HepG2 (cell line): ENCODE measurements at regions not wholly inside any gene's neighbourhood (a gene's known extent, or its start where the extent isn't known, plus 50 kb on each side); places are given as distances from the start of the nearest gene placed in this dataset.

ENCODE experiments used
- ATAC-seq: fragments of 200-7000 bp; cut with Tn5 transposase; 3 replicates; pipeline ENCODE4 v1.9.1; 2020; ENCODE audit warnings: mild to moderate bottlenecking, moderate library complexity
- BruUV-seq: library from RNA; stranded (reverse); fragments of 400-500 nt; replicated peaks from 2 replicates; lab custom pipeline; 2021; lab: Mats Ljungman, UMichigan
- CTCF ChIA-PET: fragments of 300-600 bp; formaldehyde crosslinking; extraction: SDS; loops from one replicate; lab custom pipeline; 2021; ENCODE audit warnings: low total read pairs, inconsistent platforms, low intra/inter-chr PET ratio; lab: Yijun Ruan, JAX
- POLR2A ChIA-PET: fragments of 350-600 bp; sonication (Branson Sonifier 250); formaldehyde crosslinking; loops from one replicate; lab custom pipeline; 2020; ENCODE audit warnings: antibody characterized with exemption, inconsistent platforms; lab: Yijun Ruan, JAX
- DNase-seq: peaks from one replicate; pipeline ENCODE4 v3.0.0-alpha.2; 2015; ENCODE audit warnings: low spot score
- FAIRE-seq: peaks from 3 replicates; lab custom pipeline; 2011; peaks lifted over from hg19 to GRCh38; lab: Jason Lieb, UNC
- H2AFZ ChIP-seq: one replicate; pipeline ENCODE4 v1.6.1; 2011; ENCODE audit warnings: low read length, inconsistent platforms
- H3K27ac ChIP-seq: fragments of 300-600 bp; 3 replicates; pipeline ENCODE4 v1.8.0; 2011; ENCODE audit warnings: mixed run types, mild to moderate bottlenecking, mixed read lengths, low read length, inconsistent platforms; ENCODE audit not compliant: insufficient read depth; ENCODE audit errors: extremely low read length
- H3K27me3 ChIP-seq, 2 experiments: fragments of 200-600 bp in 1 of 2; 2 replicates in 1 of 2; 3 replicates in 1 of 2; pipeline versions ENCODE4 v1.6.0 to v1.8.0; 2011; ENCODE audit warnings: low read length in 2 of 2, mild to moderate bottlenecking in 2 of 2, moderate library complexity in 2 of 2, inconsistent platforms in 1 of 2; ENCODE audit not compliant: insufficient read depth in 2 of 2, control insufficient read depth in 1 of 2
- H3K36me3 ChIP-seq, 2 experiments: fragments of 200-600 bp in 1 of 2; replicated peaks in 1 of 2; 2 replicates in 1 of 2; 3 replicates in 1 of 2; pipeline versions ENCODE4 v1.5.1 to v1.8.0; 2011; ENCODE audit warnings: low read length in 2 of 2, inconsistent platforms in 1 of 2; ENCODE audit not compliant: insufficient read depth in 2 of 2, control insufficient read depth in 1 of 2
- H3K4me1 ChIP-seq: 2 replicates; pipeline ENCODE4 v1.5.1; 2012; ENCODE audit warnings: low read length, inconsistent platforms; ENCODE audit not compliant: insufficient read depth
- H3K4me2 ChIP-seq: 2 replicates; pipeline ENCODE4 v1.6.0; 2011; ENCODE audit warnings: low read depth, low read length, inconsistent platforms
- H3K4me3 ChIP-seq, 3 experiments: fragments of 200-600 bp in 1 of 3; sonication (generic), shearing (Covaris generic) in 1 of 3; replicated peaks in 1 of 3; 2 replicates each; pipeline ENCODE4 v1.5.1; 2011 to 2016; ENCODE audit warnings: low read length in 3 of 3, inconsistent platforms in 2 of 3, low read depth in 2 of 3, mild to moderate bottlenecking in 2 of 3, control low read depth in 1 of 3, mixed read lengths in 1 of 3; ENCODE audit not compliant: insufficient read depth in 1 of 3
- H3K79me2 ChIP-seq: one replicate; pipeline ENCODE4 v1.6.1; 2011; ENCODE audit warnings: low read length, inconsistent platforms; ENCODE audit not compliant: insufficient read depth
- H3K9ac ChIP-seq: 2 replicates; pipeline ENCODE4 v1.6.0; 2011; ENCODE audit warnings: mild to moderate bottlenecking, low read depth, low read length, inconsistent platforms; ENCODE audit not compliant: insufficient read depth
- H3K9me3 ChIP-seq: 2 replicates; pipeline ENCODE4 v1.5.1; 2012; ENCODE audit warnings: mild to moderate bottlenecking, low read length
- H4K20me1 ChIP-seq: 2 replicates; pipeline ENCODE4 v1.6.0; 2011; ENCODE audit warnings: inconsistent platforms, mild to moderate bottlenecking, low read length, moderate library complexity; ENCODE audit not compliant: insufficient read depth
- CERS6 ChIP-seq: sonication (generic); formaldehyde crosslinking; IDR thresholded peaks from 2 replicates; pipeline ENCODE4 v1.5.0; 2020; ENCODE audit warnings: missing genetic modification reagents
- HNF1B ChIP-seq: sonication (generic); formaldehyde crosslinking; IDR thresholded peaks from 2 replicates; pipeline ENCODE4 v1.5.1; 2020; ENCODE audit warnings: mild to moderate bottlenecking, moderate library complexity, missing genetic modification reagents
- NFIB ChIP-seq: sonication (generic); formaldehyde crosslinking; IDR thresholded peaks from 2 replicates; pipeline ENCODE4 v1.9.0; 2021; ENCODE audit warnings: missing genetic modification reagents, mild to moderate bottlenecking, borderline replicate concordance
- NFYB ChIP-seq: sonication (generic); formaldehyde crosslinking; IDR thresholded peaks from 2 replicates; pipeline ENCODE4 v1.4.0; 2020; ENCODE audit warnings: missing genetic modification reagents
- SRSF4 ChIP-seq: fragments of 200-400 bp; formaldehyde crosslinking; IDR thresholded peaks from one replicate; pipeline ENCODE4 v1.6.1; 2018; ENCODE audit warnings: mild to moderate bottlenecking, low read depth, low read length, moderate library complexity; ENCODE audit not compliant: poor library complexity, severe bottlenecking
- ZNF205 ChIP-seq: IDR thresholded peaks from 2 replicates; pipeline ENCODE4 v1.6.1; 2018; ENCODE audit warnings: missing biosample characterization, missing genetic modification reagents
- WGBS: methylation state at CpG from one replicate; pipeline ENCODE4 v1.1.6; 2017; ENCODE audit warnings: low lambda C conversion rate; 5-methylcytosine and 5-hydroxymethylcytosine counted together
- in situ Hi-C: cut with HindIII; loops from 2 replicates; pipeline ENCODE4 v1.10.0; 2017; ENCODE audit warnings: low pct_unique_long_range_greater_than_20kb; ENCODE audit not compliant: extremely low pct_ligation_motif_present
- intact Hi-C: fragments of 100-400 bp; cut with micrococcal nuclease; formaldehyde crosslinking; loops from one replicate; pipeline ENCODE4 v1.10.0; 2022; ENCODE audit not compliant: unreplicated experiment

- ChIA-PET CTCF (no interaction called here), POLR2A (no interaction called here)
- no peak for DNase-seq
- in situ Hi-C loops (no loop called here), intact Hi-C loops (no loop called here)
- no peak overlapping the region for H3K4me2 ChIP-seq
- no peak for ATAC-seq
- no peak overlapping the region for H3K4me3 ChIP-seq
- no peaks in the 10 kb centered on the region for H4K20me1 ChIP-seq
- no TSS peak for BruUV-seq
- WGBS: 0% methylated on average over 2 of the region's 2 CpGs
- no peaks in the 10 kb centered on the region for H3K36me3 ChIP-seq
- no peak overlapping the region for H3K27ac ChIP-seq
- H3K4me1 ChIP-seq: no peaks in the 10 kb centered on the region
- H3K79me2 ChIP-seq: no peaks in the 10 kb centered on the region
- no peaks in the 10 kb centered on the region; a peak in 1 of 5 replicates for H3K27me3 ChIP-seq
- H3K9ac ChIP-seq: no peak overlapping the region
- no peak overlapping the region for H2AFZ ChIP-seq
- H3K9me3 ChIP-seq: no peaks in the 10 kb centered on the region
- FAIRE-seq: no peak
- TF ChIP-seq NFYB (CRISPR knock-in tag) (no peak), HNF1B (CRISPR knock-in tag) (no peak), ZNF205 (CRISPR knock-in tag) (no peak), NFIB (CRISPR knock-in tag) (no peak), SRSF4 (no peak)
- TF ChIP-seq, all 625 proteins: peak for 0
Measured at GRCh38 chr7:84264396-84264795, 69.8 kb upstream of the SEMA3A start.

DNA sequence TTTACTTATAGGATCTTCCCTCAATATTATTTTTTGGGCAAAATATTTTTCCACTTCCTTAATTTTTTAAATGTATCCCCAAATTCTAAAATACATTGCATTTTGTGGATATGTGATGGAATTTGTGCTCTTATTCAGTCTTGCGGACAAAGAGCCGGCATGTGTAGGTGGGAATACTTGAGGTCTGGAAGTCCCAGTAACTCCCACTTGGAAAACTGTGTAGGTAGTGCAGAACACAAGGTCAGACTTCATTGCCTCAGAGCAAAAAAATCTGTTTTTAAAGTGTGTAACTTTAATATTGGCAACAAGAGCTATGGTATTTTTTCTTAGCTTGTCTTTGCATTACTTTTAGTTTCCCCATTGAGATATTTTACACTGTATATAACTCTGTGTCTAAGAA lies 68.5 kb upstream of the SEMA3A start:
- Histone ChIP-seq H3K4me1 (no peaks in the 10 kb centered on the region), H3K4me2 (no peak overlapping the region), H3K4me3 (no peak overlapping the region), H3K27ac (no peak overlapping the region), H3K79me2 (no peaks in the 10 kb centered on the region), H2AFZ (no peak overlapping the region), H3K36me3 (no peaks in the 10 kb centered on the region), H3K9me3 (no peaks in the 10 kb centered on the region), H3K9ac (no peak overlapping the region), H3K27me3 (no peaks in the 10 kb centered on the region; a peak in 1 of 5 replicates), H4K20me1 (no peaks in the 10 kb centered on the region)
- FAIRE-seq (no peak), DNase-seq (no peak), ATAC-seq (no peak)
- in situ Hi-C loops (no loop called here), intact Hi-C loops (no loop called here)
- ChIA-PET CTCF (no interaction called here), POLR2A (no interaction called here)
- BruUV-seq: no TSS peak
- no peak for TF ChIP-seq CERS6 (CRISPR knock-in tag)
- WGBS: 90% methylated on average over 2 of the region's 2 CpGs
